ENCODE measurements at regions not wholly inside any gene's neighbourhood (a gene's known extent, or its start where the extent isn't known, plus 50 kb on each side); places are given as distances from the start of the nearest gene placed in this dataset.

- TF ChIP-seq CTCF (IDR thresholded peaks at IDR 0.05; ENCODE audit: insufficient read depth, low read length), result no peak
- DNase-seq (ENCODE audit: low read depth), result no peak
- H3K4me3 ChIP-seq (ENCODE audit: low read depth, low read length), result no peak overlapping the region
Measured at GRCh38 chr1:170789063-170789462, 125.1 kb downstream of the PRRX1 start.

GRCh38 chr1:170790175-170790574 is 126.2 kb downstream of the PRRX1 start:
- no peak overlapping the region for H3K4me3 ChIP-seq (ENCODE audit: low read depth, low read length)
- no peak for DNase-seq (ENCODE audit: low read depth)
- TF ChIP-seq CTCF (IDR thresholded peaks at IDR 0.05; ENCODE audit: insufficient read depth, low read length), result peak; percentile 19

GRCh38 chr1:170790651-170791071 is 126.7 kb downstream of the PRRX1 start:
- TF ChIP-seq CTCF (IDR thresholded peaks at IDR 0.05; ENCODE audit: insufficient read depth, low read length), result no peak
- DNase-seq (ENCODE audit: low read depth), result peak; percentile 54
- H3K4me3 ChIP-seq (ENCODE audit: low read depth, low read length), result no peak overlapping the region

GRCh38 chr1:170791941-170792340 is 128.0 kb downstream of the PRRX1 start:
- DNase-seq (ENCODE audit: low read depth), result peak; percentile 19
- TF ChIP-seq CTCF (IDR thresholded peaks at IDR 0.05; ENCODE audit: insufficient read depth, low read length), result no peak
- H3K4me3 ChIP-seq (ENCODE audit: low read depth, low read length), result no peak overlapping the region

GRCh38 chr1:170800265-170800664 is 135.1 kb upstream of the MROH9 start:
- TF ChIP-seq CTCF (IDR thresholded peaks at IDR 0.05; ENCODE audit: insufficient read depth, low read length), result no peak
- DNase-seq (ENCODE audit: low read depth), result no peak
- no peak overlapping the region for H3K4me3 ChIP-seq (ENCODE audit: low read depth, low read length)

- no peak for TF ChIP-seq CTCF (IDR thresholded peaks at IDR 0.05; ENCODE audit: insufficient read depth, low read length)
- no peak for DNase-seq (ENCODE audit: low read depth)
- H3K4me3 ChIP-seq (ENCODE audit: low read depth, low read length), result no peak overlapping the region
Measured at GRCh38 chr1:170800812-170801211, 134.5 kb upstream of the MROH9 start.

- DNase-seq (ENCODE audit: low read depth), result no peak
- no peak for TF ChIP-seq CTCF (IDR thresholded peaks at IDR 0.05; ENCODE audit: insufficient read depth, low read length)
- no peak overlapping the region for H3K4me3 ChIP-seq (ENCODE audit: low read depth, low read length)
Measured at GRCh38 chr1:170803711-170804110, 131.6 kb upstream of the MROH9 start.
